CD4-positive, alpha-beta T cell treated with Interleukin-15 for 4 hours (primary cell): ENCODE measurements at regions not wholly inside any gene's neighbourhood (a gene's known extent, or its start where the extent isn't known, plus 50 kb on each side); places are given as distances from the start of the nearest gene placed in this dataset.
"Not testable (repeated sequence)": the region's sequence is repeated elsewhere in the genome, so short reads cannot be mapped to it uniquely, and the experiment has no call there.

Experiments used
- DNase-seq: peaks from one replicate; pipeline ENCODE4 v3.0.0-alpha.2; 2020; ENCODE audit warnings: low spot score

- no peak for DNase-seq
Measured at GRCh38 chr13:87094646-87095045, 576.5 kb upstream of the SLITRK5 start.

- DNase-seq: no peak
Measured at GRCh38 chr13:87100431-87100830, 570.7 kb upstream of the SLITRK5 start.

DNA sequence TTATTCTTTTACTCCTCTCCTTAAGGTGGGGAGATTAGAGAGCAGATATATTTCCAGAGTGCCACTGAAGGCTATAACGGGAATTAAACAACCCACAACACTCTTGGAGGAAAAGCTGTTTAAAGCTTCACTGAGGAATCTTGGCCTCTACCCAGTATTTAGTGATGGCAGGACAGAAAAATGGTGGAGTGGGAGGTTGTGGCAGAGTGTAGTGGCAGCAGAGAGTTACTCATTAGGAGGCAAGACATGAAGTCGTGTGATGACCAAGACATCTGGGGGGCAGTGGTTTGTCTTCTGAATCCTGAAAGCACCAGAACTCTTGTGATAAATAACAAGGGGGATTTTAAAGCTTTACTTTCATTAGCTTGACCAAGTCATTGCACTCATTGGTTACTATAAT lies 563.5 kb upstream of the SLITRK5 start:
- no peak for DNase-seq

- DNase-seq: no peak
Measured at GRCh38 chr13:87120476-87120875, 550.7 kb upstream of the SLITRK5 start.

DNA sequence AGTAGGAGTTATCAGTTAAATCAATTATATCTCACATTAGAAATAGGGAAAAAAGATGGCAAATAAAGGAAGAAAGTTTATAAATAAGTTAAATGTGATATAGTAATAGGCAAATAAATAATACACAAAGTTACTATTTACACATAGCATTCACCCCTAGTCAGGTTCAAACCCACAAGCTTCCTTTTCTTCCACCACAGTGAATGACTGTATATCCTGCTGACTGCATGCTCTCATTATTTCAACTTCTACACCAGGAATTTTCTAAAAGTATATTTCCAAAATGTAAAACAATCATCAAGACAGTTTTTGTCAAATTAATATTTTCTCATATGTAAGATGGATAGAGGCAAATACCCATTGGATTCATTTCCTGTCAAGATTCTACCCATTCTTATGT lies 548.6 kb upstream of the SLITRK5 start:
- no peak for DNase-seq

DNA sequence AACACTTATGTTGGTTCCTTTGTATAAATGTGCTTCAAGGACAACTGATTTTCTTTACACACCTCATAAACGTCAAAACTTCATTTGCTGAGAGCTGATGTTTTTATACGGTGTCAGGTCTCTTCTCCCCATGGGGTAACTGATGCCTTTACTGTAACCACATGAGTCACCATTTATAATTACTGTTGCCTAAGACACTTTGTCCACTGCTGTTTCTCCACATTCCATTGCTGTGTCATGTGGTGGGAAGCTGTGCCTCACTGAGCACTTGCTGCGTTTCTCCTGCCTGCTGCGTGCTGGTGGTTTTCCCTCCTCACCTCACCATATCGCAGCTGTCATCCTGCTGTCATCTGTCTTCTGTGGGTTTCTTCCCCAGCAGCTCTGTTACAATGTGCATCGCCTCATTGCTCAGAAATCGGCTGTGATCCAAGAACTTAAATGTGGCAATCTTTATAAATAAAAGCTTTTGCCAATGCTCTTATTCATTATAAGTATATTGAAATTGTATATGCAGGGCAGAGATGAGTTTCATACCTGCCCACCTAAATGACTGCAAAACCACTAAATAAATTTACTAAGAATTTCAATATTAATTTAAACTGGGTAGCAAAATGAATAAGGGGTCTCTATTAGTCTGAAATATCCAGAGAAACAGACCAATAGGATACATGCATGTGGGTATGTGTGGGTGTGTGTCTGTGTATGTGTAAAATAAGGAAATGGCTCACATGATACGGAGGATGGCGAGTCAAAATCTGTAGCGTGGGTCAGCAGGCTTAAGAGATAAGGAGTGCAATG lies 547.0 kb upstream of the SLITRK5 start:
- no peak for DNase-seq

GRCh38 chr13:87124785-87125074 lies 546.4 kb upstream of the SLITRK5 start:
- DNase-seq: no peak

DNA sequence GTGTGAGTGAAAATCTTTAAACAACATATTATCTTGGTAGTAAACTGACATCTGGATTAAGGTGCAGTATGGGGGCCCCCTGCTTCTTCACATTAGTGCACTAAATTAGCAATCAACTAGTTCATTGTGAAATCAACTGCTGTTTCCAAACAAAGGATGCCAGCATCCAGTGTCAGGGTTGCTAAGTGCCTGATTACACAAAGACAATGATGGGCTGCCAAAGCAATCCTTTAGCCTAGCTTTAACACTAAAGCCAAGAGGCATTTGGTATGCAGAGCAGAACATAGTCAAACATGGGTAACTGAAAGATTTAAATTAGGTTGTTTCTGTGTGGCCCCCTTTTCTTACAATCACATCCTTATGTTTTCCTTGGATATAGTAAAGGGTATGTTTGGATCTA lies 543.1 kb upstream of the SLITRK5 start:
- DNase-seq: no peak

GRCh38 chr13:87128491-87128890 lies 542.7 kb upstream of the SLITRK5 start:
- no peak for DNase-seq

GRCh38 chr13:87129602-87130300 lies 541.4 kb upstream of the SLITRK5 start:
- DNase-seq: no peak

DNA sequence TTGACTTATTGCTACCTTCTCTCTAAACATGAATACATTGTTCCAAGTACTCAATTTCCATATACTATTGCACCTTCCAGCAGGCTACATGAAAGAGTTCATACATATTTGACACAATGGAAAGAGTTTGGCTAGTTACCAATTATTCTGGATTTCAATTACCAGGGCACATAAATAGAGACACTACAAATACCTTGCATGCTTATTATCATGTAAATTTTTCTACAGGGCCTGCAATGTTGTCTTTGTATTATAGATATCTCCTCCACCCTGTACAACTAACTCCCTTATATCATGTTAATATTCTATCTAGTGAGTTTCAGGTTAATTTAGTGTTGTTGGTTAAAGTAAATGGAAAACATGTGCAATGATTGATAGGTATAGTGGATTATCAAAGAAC lies 540.7 kb upstream of the SLITRK5 start:
- no peak for DNase-seq

DNA sequence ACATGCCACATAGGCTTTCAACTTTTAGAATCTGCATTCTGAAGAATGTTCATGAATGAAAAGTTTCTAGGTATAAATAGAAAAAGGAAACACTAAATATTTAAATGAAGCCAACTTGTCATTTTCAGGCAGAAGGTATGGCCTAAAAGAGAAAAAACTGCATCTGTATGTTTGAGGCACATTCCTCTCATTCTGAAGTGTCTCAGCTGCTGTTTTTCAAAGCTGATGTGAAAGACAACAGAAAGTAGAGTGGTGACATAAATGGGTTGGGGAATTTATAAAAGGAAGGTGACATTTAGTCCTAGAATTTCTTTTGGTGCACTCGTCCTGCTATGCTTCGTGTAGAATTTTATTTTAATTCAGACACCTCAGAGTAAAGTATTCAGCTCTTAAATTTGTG lies 539.6 kb upstream of the SLITRK5 start:
- no peak for DNase-seq

DNA sequence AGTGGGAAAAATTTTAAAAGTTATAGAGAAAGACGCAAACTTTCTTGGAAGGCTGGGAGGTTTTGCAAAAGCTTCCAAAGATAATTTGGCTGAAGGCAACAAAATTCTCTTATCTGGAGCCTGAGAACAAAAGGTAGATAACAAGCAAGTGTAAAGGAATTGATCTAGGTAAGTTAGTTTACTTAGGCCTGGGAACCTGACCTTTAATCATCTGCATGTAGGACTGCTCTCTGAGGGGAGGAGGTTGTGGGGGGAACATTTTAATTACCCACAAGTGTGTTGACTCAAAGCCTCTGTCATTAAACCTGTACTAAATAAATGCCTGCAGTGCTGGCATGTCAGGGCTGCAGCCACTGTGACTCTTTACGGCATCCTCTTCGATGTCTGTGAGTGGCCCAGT lies 532.3 kb upstream of the SLITRK5 start:
- DNase-seq: no peak

DNA sequence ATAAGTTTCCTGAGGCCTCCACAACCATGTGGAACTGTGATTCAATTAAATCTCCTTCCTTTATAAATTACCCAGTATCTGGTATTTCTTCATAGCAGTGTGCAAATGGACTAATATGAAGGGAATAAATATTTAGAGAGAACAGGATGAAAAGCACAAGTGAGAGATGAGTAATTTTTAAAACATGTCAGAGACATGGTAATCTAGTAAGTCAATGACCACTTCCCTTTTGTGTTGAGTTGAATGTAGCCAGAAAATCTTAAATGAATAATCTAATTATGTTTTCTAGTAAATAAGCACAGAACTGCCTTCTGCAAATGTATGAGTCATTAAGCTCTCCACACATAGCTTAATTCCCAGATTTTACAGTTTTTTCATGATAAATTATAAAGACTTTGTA lies 524.1 kb upstream of the SLITRK5 start:
- no peak for DNase-seq

DNA sequence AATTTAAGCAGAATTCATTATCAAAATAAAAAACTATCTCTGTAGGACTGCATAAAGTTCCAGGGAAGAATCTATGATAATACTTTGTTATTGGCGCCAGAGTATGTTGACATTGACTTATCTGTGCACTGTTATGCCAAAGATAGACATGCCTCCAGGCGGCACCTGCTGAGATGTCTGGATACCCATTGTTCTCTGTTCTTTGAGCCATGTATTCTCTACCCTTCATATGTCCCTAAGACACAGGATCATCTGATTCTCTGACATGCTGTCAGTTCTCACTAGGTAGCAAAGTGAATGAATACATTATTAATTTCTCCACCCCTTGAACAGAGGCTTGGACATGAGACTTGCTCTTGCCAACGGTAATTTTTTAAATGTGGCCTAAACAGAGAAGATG lies 517.8 kb upstream of the SLITRK5 start:
- no peak for DNase-seq

- no peak for DNase-seq
Measured at GRCh38 chr13:87166348-87166747, 504.8 kb upstream of the SLITRK5 start.

DNA sequence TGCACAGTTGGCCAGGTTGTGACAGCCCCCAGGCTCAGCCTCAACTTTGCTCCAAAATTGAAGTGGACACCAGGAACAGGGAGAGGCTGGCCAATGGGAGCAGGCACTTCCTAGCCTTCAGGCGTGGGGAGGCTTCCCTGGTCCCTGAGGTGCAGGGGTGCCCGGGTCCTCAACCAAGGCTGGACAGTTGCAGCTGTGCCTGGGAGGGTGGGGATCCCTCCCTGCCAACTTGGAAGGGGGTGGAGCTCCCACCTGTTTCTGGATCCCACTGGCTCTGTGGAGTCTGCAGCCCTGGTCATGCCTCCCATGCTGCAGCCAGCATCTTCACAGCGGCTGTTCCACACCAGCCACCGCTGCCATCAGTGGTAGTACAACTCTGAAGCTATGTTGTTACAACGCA lies 502.8 kb upstream of the SLITRK5 start:
- DNase-seq: no peak

DNA sequence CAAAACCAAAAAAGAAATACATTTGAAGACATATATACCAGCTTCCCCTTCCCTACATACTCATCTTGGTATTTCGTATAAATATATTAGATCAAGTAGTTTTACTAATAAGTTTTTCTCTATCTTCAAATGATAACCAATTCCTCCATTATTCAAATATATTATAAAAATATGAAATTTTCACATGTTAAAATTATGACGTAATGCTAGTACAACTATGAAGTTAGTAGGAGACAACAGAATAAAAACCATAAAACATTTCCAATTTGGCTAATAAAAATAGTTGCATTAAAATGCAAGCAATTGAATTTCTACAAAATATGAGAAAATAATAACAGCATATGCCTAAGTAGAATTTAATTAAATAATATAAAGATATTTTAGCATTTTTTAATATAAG lies 501.8 kb upstream of the SLITRK5 start:
- DNase-seq: no peak

DNA sequence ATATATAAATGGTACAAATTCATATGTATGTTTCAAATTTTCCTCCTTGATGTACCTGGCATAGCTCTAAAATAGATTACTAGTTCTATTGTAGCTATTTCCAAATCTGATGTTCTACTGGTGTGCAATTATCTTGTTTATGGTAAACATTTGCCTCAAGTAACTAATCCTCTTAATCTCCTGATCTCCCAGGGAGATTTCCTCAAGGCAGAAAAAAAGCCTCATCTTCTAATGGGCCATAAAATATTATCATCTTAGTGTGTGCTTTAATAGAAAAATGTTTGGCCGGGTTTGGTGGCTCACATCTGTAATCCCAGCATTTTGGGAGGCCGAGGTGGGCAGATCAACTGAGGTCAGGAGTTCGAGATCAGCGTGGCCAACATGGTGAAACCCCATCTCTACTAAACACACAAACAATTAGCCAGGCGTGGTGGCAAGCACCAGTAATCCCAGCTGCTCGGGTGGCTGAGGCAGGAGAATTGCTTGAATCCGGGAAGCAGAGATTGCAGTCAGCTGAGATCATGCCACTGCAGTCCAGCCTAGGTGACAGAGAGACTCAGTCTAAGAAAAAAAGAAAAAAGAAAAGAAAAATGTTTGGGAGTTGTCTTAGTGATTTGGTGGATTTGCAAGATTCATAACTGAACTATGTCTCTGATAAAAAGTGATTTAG lies 498.9 kb upstream of the SLITRK5 start:
- no peak for DNase-seq

GRCh38 chr13:87185138-87185537 lies 486.0 kb upstream of the SLITRK5 start:
- DNase-seq: not testable (repeated sequence)

DNA sequence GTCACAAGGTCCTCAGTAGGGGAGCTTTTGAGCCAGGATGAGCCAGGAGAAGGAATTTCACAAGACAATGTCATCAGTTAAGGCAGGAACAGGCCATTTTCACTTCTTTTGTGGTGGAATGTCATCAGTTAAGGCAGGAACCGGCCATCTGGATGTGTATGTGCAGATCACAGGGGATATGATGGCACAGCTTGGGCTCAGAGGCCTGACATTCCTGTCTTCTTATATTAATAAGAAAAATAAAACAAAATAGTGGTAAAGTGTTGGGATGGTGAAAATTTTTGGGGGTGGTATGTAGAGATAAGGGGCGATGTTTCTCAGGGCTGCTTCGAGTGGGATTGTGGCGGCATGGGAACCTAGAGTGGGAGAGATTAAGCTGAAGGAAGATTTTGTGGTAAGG lies 484.5 kb upstream of the SLITRK5 start:
- DNase-seq: not testable (repeated sequence)

DNA sequence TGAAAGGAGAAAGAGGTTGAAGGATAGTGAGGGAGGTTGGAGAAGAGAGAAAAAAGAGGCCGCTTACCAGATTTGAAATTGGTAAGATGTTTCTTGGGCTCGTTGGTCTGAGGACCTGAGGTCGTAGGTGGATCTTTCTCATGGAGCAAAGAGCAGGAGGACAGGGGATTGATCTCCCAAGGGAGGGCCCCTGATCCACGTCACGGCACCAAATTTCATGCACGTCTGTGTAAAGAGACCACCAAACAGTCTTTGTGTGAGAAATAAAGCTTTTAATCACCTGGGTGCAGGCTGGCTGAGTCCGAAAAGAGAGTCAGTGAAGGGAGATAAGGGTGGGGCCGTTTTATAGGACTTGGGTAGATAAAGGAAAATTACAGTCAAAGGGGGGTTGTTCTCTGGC lies 479.7 kb upstream of the SLITRK5 start:
- DNase-seq: not testable (repeated sequence)

- DNase-seq: no peak
Measured at GRCh38 chr13:87198371-87198770, 472.8 kb upstream of the SLITRK5 start.
